ENCODE measurements at regions not wholly inside any gene's neighbourhood (a gene's known extent, or its start where the extent isn't known, plus 50 kb on each side); places are given as distances from the start of the nearest gene placed in this dataset.

GRCh38 chr4:85406185-85406584 lies 68.8 kb upstream of the ARHGAP24 start:
- no peak for DNase-seq

- DNase-seq: no peak
Measured at GRCh38 chr4:85407546-85407945, 67.4 kb upstream of the ARHGAP24 start.

GRCh38 chr4:85408301-85408700 lies 66.6 kb upstream of the ARHGAP24 start:
- no peak for DNase-seq

- DNase-seq: no peak
Measured at GRCh38 chr4:85409251-85409650, 65.7 kb upstream of the ARHGAP24 start.

- no peak for DNase-seq
Measured at GRCh38 chr4:85411386-85411785, 63.6 kb upstream of the ARHGAP24 start.

- DNase-seq: no peak
Measured at GRCh38 chr4:85414972-85415371, 60.0 kb upstream of the ARHGAP24 start.

- DNase-seq: no peak
Measured at GRCh38 chr4:85416094-85416493, 58.9 kb upstream of the ARHGAP24 start.

- DNase-seq: no peak
Measured at GRCh38 chr4:85419103-85419502, 55.8 kb upstream of the ARHGAP24 start.

- DNase-seq: no peak
Measured at GRCh38 chr4:85420831-85421230, 54.1 kb upstream of the ARHGAP24 start.

GRCh38 chr4:85423431-85423830 lies 51.5 kb upstream of the ARHGAP24 start:
- no peak for DNase-seq
